ENCODE measurements at regions not wholly inside any gene's neighbourhood (a gene's known extent, or its start where the extent isn't known, plus 50 kb on each side); places are given as distances from the start of the nearest gene placed in this dataset.

GRCh38 chr2:196403471-196403870 is 232.1 kb upstream of the STK17B start:
- Histone ChIP-seq H3K36me3 (ENCODE audit: insufficient read depth, low read length) (no peaks in the 10 kb centered on the region), H3K27me3 (ENCODE audit: insufficient read depth, low read length) (no peaks in the 10 kb centered on the region), H3K27ac (ENCODE audit: low read depth, low read length) (no peak overlapping the region), H3K9me3 (ENCODE audit: insufficient read depth, low read depth, low read length) (no peaks in the 10 kb centered on the region), H3K9ac (ENCODE audit: low read depth, low read length) (no peak overlapping the region), H3K4me3 (ENCODE audit: low read length) (no peak overlapping the region), H3K4me1 (ENCODE audit: insufficient read depth, low read length) (peaks cover 8% of the 10 kb centered on the region; the same call in 1 of the 2 replicates)
- 86% methylated on average over 1 of the region's 1 CpG for WGBS

GRCh38 chr2:196404276-196404675 is 232.9 kb upstream of the STK17B start:
- Histone ChIP-seq H3K27me3 (ENCODE audit: insufficient read depth, low read length) (no peaks in the 10 kb centered on the region), H3K4me1 (ENCODE audit: insufficient read depth, low read length) (peaks cover 7% of the 10 kb centered on the region; the same call in 1 of the 2 replicates), H3K9ac (ENCODE audit: low read depth, low read length) (no peak overlapping the region), H3K27ac (ENCODE audit: low read depth, low read length) (no peak overlapping the region), H3K36me3 (ENCODE audit: insufficient read depth, low read length) (no peaks in the 10 kb centered on the region), H3K9me3 (ENCODE audit: insufficient read depth, low read depth, low read length) (no peaks in the 10 kb centered on the region), H3K4me3 (ENCODE audit: low read length) (no peak overlapping the region)

- WGBS, result no CpG with 5 or more reads among the region's 1 CpG
- H3K4me3 ChIP-seq (ENCODE audit: low read length), result no peak overlapping the region
- no peaks in the 10 kb centered on the region for H3K9me3 ChIP-seq (ENCODE audit: insufficient read depth, low read depth, low read length)
- H3K4me1 ChIP-seq (ENCODE audit: insufficient read depth, low read length), result no peaks in the 10 kb centered on the region
- no peak overlapping the region for H3K27ac ChIP-seq (ENCODE audit: low read depth, low read length)
- no peak overlapping the region for H3K9ac ChIP-seq (ENCODE audit: low read depth, low read length)
- no peaks in the 10 kb centered on the region for H3K36me3 ChIP-seq (ENCODE audit: insufficient read depth, low read length)
- no peaks in the 10 kb centered on the region for H3K27me3 ChIP-seq (ENCODE audit: insufficient read depth, low read length)
Measured at GRCh38 chr2:196407675-196408264, 231.7 kb upstream of the CCDC150 start.

- WGBS, result 92% methylated on average over 3 of the region's 3 CpGs
- H3K27me3 ChIP-seq (ENCODE audit: insufficient read depth, low read length), result no peaks in the 10 kb centered on the region
- no peak overlapping the region for H3K9ac ChIP-seq (ENCODE audit: low read depth, low read length)
Measured at GRCh38 chr2:196409376-196409775, 230.1 kb upstream of the CCDC150 start.

GRCh38 chr2:196410008-196410407 is 229.5 kb upstream of the CCDC150 start:
- no peak overlapping the region for H3K27ac ChIP-seq (ENCODE audit: low read depth, low read length)
- H3K9ac ChIP-seq (ENCODE audit: low read depth, low read length), result no peak overlapping the region
- H3K4me3 ChIP-seq (ENCODE audit: low read length), result no peak overlapping the region
- H3K9me3 ChIP-seq (ENCODE audit: insufficient read depth, low read depth, low read length), result no peaks in the 10 kb centered on the region
- no peaks in the 10 kb centered on the region for H3K36me3 ChIP-seq (ENCODE audit: insufficient read depth, low read length)
- 95% methylated on average over 1 of the region's 1 CpG for WGBS
- no peaks in the 10 kb centered on the region for H3K4me1 ChIP-seq (ENCODE audit: insufficient read depth, low read length)
- no peaks in the 10 kb centered on the region for H3K27me3 ChIP-seq (ENCODE audit: insufficient read depth, low read length)

More at GRCh38 chr2:196409376-196409775, 230.1 kb upstream of the CCDC150 start:
- no peaks in the 10 kb centered on the region for H3K4me1 ChIP-seq (ENCODE audit: insufficient read depth, low read length)
- H3K4me3 ChIP-seq (ENCODE audit: low read length), result no peak overlapping the region
- H3K9me3 ChIP-seq (ENCODE audit: insufficient read depth, low read depth, low read length), result no peaks in the 10 kb centered on the region
- H3K27ac ChIP-seq (ENCODE audit: low read depth, low read length), result no peak overlapping the region
- no peaks in the 10 kb centered on the region for H3K36me3 ChIP-seq (ENCODE audit: insufficient read depth, low read length)

- no peaks in the 10 kb centered on the region for H3K27me3 ChIP-seq (ENCODE audit: insufficient read depth, low read length)
- H3K36me3 ChIP-seq (ENCODE audit: insufficient read depth, low read length), result no peaks in the 10 kb centered on the region
- H3K4me3 ChIP-seq (ENCODE audit: low read length), result no peak overlapping the region
- no peak overlapping the region for H3K9ac ChIP-seq (ENCODE audit: low read depth, low read length)
- H3K9me3 ChIP-seq (ENCODE audit: insufficient read depth, low read depth, low read length), result no peaks in the 10 kb centered on the region
- no peaks in the 10 kb centered on the region for H3K4me1 ChIP-seq (ENCODE audit: insufficient read depth, low read length)
- 85% methylated on average over 6 of the region's 6 CpGs for WGBS
- H3K27ac ChIP-seq (ENCODE audit: low read depth, low read length), result no peak overlapping the region
Measured at GRCh38 chr2:196413821-196414274, 225.7 kb upstream of the CCDC150 start.

- no peak overlapping the region for H3K9ac ChIP-seq (ENCODE audit: low read depth, low read length)
- no peaks in the 10 kb centered on the region for H3K27me3 ChIP-seq (ENCODE audit: insufficient read depth, low read length)
- no peaks in the 10 kb centered on the region for H3K36me3 ChIP-seq (ENCODE audit: insufficient read depth, low read length)
- WGBS, result 76% methylated on average over 5 of the region's 5 CpGs
- no peak overlapping the region for H3K27ac ChIP-seq (ENCODE audit: low read depth, low read length)
- H3K9me3 ChIP-seq (ENCODE audit: insufficient read depth, low read depth, low read length), result no peaks in the 10 kb centered on the region
- no peak overlapping the region for H3K4me3 ChIP-seq (ENCODE audit: low read length)
- H3K4me1 ChIP-seq (ENCODE audit: insufficient read depth, low read length), result no peaks in the 10 kb centered on the region
Measured at GRCh38 chr2:196415384-196415783, 224.1 kb upstream of the CCDC150 start.

- H3K9ac ChIP-seq (ENCODE audit: low read depth, low read length), result no peak overlapping the region
- no peak overlapping the region for H3K4me3 ChIP-seq (ENCODE audit: low read length)
- no peaks in the 10 kb centered on the region for H3K9me3 ChIP-seq (ENCODE audit: insufficient read depth, low read depth, low read length)
- no peaks in the 10 kb centered on the region for H3K4me1 ChIP-seq (ENCODE audit: insufficient read depth, low read length)
- no peak overlapping the region for H3K27ac ChIP-seq (ENCODE audit: low read depth, low read length)
- H3K27me3 ChIP-seq (ENCODE audit: insufficient read depth, low read length), result no peaks in the 10 kb centered on the region
- H3K36me3 ChIP-seq (ENCODE audit: insufficient read depth, low read length), result no peaks in the 10 kb centered on the region
- WGBS, result 96% methylated on average over 3 of the region's 3 CpGs
Measured at GRCh38 chr2:196420143-196420542, 219.4 kb upstream of the CCDC150 start.

GRCh38 chr2:196421880-196422279 is 217.6 kb upstream of the CCDC150 start:
- H3K9me3 ChIP-seq (ENCODE audit: insufficient read depth, low read depth, low read length), result no peaks in the 10 kb centered on the region
- no peaks in the 10 kb centered on the region for H3K27me3 ChIP-seq (ENCODE audit: insufficient read depth, low read length)
- no peaks in the 10 kb centered on the region for H3K36me3 ChIP-seq (ENCODE audit: insufficient read depth, low read length)
- 94% methylated on average over 3 of the region's 3 CpGs for WGBS
- H3K4me3 ChIP-seq (ENCODE audit: low read length), result no peak overlapping the region
- no peak overlapping the region for H3K9ac ChIP-seq (ENCODE audit: low read depth, low read length)
- no peak overlapping the region for H3K27ac ChIP-seq (ENCODE audit: low read depth, low read length)
- H3K4me1 ChIP-seq (ENCODE audit: insufficient read depth, low read length), result no peaks in the 10 kb centered on the region

GRCh38 chr2:196422361-196422760 is 217.2 kb upstream of the CCDC150 start:
- H3K4me1 ChIP-seq (ENCODE audit: insufficient read depth, low read length), result no peaks in the 10 kb centered on the region
- no peak overlapping the region for H3K9ac ChIP-seq (ENCODE audit: low read depth, low read length)
- no peaks in the 10 kb centered on the region for H3K36me3 ChIP-seq (ENCODE audit: insufficient read depth, low read length)
- 100% methylated on average over 1 of the region's 2 CpGs for WGBS
- H3K27ac ChIP-seq (ENCODE audit: low read depth, low read length), result no peak overlapping the region
- no peak overlapping the region for H3K4me3 ChIP-seq (ENCODE audit: low read length)
- H3K27me3 ChIP-seq (ENCODE audit: insufficient read depth, low read length), result no peaks in the 10 kb centered on the region
- no peaks in the 10 kb centered on the region for H3K9me3 ChIP-seq (ENCODE audit: insufficient read depth, low read depth, low read length)

- no peaks in the 10 kb centered on the region for H3K4me1 ChIP-seq (ENCODE audit: insufficient read depth, low read length)
- H3K9me3 ChIP-seq (ENCODE audit: insufficient read depth, low read depth, low read length), result no peaks in the 10 kb centered on the region
- no peaks in the 10 kb centered on the region for H3K36me3 ChIP-seq (ENCODE audit: insufficient read depth, low read length)
- no peak overlapping the region for H3K27ac ChIP-seq (ENCODE audit: low read depth, low read length)
- H3K9ac ChIP-seq (ENCODE audit: low read depth, low read length), result no peak overlapping the region
- H3K4me3 ChIP-seq (ENCODE audit: low read length), result no peak overlapping the region
- 100% methylated on average over 1 of the region's 1 CpG for WGBS
- no peaks in the 10 kb centered on the region for H3K27me3 ChIP-seq (ENCODE audit: insufficient read depth, low read length)
Measured at GRCh38 chr2:196426122-196426521, 213.4 kb upstream of the CCDC150 start.
